Cerebellar nuclear complex (tissue), 1 donor: ENCODE measurements at regions not wholly inside any gene's neighbourhood (a gene's known extent, or its start where the extent isn't known, plus 50 kb on each side); places are given as distances from the start of the nearest gene placed in this dataset.

Experiments
- DNase-seq, 2 experiments: peaks; one replicate each; lab custom pipeline; 2025; lab: John Stamatoyannopoulos, UW

GRCh38 chr1:58000116-58000515, 546.4 kb downstream of the OMA1 start:
- no peak for DNase-seq

- no peak for DNase-seq
Measured at GRCh38 chr1:57996400-57996799, 550.1 kb downstream of the OMA1 start.

- DNase-seq, result no peak
Measured at GRCh38 chr1:57991289-57991688, 555.2 kb downstream of the OMA1 start.

GRCh38 chr1:57989877-57990276, 556.6 kb downstream of the OMA1 start:
- no peak for DNase-seq

GRCh38 chr1:57987523-57987922, 559.0 kb downstream of the OMA1 start:
- no peak for DNase-seq

GRCh38 chr1:57986432-57986831, 560.1 kb downstream of the OMA1 start:
- no peak for DNase-seq

GRCh38 chr1:57984277-57984676, 560.4 kb upstream of the DAB1 start:
- DNase-seq, result no peak

GRCh38 chr1:57983441-57983840, 559.6 kb upstream of the DAB1 start:
- no peak for DNase-seq

- no peak for DNase-seq
Measured at GRCh38 chr1:57982852-57983251, 559.0 kb upstream of the DAB1 start.

- DNase-seq, result no peak
Measured at GRCh38 chr1:57976216-57976615, 552.4 kb upstream of the DAB1 start.

GRCh38 chr1:57968321-57968720, 544.5 kb upstream of the DAB1 start:
- no peak for DNase-seq

- DNase-seq, result no peak
Measured at GRCh38 chr1:57966751-57967406, 543.0 kb upstream of the DAB1 start.

- no peak for DNase-seq
Measured at GRCh38 chr1:57966340-57966739, 542.5 kb upstream of the DAB1 start.

GRCh38 chr1:57963581-57963980, 539.7 kb upstream of the DAB1 start:
- no peak for DNase-seq

GRCh38 chr1:57959531-57960241, 535.8 kb upstream of the DAB1 start:
- DNase-seq, result peak; percentile 88 to 92

GRCh38 chr1:57957576-57957975, 533.7 kb upstream of the DAB1 start:
- DNase-seq, result no peak

- DNase-seq, result no peak
Measured at GRCh38 chr1:57951390-57951789, 527.5 kb upstream of the DAB1 start.

GRCh38 chr1:57949168-57949567, 525.3 kb upstream of the DAB1 start:
- no peak for DNase-seq

GRCh38 chr1:57947471-57947870, 523.6 kb upstream of the DAB1 start:
- no peak for DNase-seq

GRCh38 chr1:57945045-57945444, 521.2 kb upstream of the DAB1 start:
- no peak for DNase-seq

GRCh38 chr1:57943365-57943764, 519.5 kb upstream of the DAB1 start:
- DNase-seq, result no peak

GRCh38 chr1:57934745-57935144, 510.9 kb upstream of the DAB1 start:
- DNase-seq, result no peak

- DNase-seq, result no peak
Measured at GRCh38 chr1:57927003-57927402, 503.1 kb upstream of the DAB1 start.

- no peak for DNase-seq
Measured at GRCh38 chr1:57926025-57926552, 502.2 kb upstream of the DAB1 start.
